GM18517 (cell line): ENCODE measurements at regions not wholly inside any gene's neighbourhood (a gene's known extent, or its start where the extent isn't known, plus 50 kb on each side); places are given as distances from the start of the nearest gene placed in this dataset.

ENCODE experiments used
- ATAC-seq: cut with Tn5 transposase; IDR thresholded peaks from one replicate; pipeline ENCODE4 v1.9.1; 2021; ENCODE audit warnings: mild to moderate bottlenecking, moderate library complexity; ENCODE audit not compliant: unreplicated experiment

DNA sequence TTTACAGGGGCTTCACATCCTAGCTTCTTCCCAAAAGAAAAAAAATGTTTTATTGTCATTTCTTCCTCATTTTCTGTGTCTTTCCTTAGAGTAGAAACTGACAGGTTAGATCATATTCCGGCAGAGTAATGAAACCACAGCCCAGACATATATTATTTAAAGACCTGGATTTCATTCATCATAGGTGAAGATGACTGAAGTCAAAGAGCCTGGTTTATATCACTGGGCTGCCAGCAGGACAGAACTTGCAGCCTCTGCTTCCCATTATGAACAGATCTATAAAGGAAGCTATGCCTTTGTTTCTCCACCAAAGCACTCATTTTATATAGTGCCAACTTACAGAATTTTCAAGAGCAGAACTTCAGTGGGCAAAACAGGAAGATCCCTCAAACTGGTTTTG, 137.9 kb downstream of the METTL4 start:
- ATAC-seq, result no peak

DNA sequence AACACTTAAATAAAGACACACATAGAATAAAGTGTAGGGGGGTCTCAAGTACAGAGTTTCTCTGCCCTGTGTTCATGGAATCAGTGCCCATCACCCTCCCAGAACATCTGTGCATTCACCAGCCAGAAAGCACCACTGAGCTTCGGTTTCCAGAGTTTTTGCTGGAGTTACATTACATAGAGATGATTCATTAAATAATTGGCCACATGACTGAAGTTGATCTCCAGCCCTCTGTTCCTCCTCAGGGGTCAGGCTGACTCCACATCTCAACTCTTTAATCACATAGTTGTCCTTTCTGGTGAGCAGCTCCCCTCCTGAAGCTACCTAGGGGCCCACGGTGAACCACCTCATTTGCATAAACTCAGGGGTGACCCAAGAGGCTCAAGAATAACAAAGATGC, 129.8 kb downstream of the METTL4 start:
- no peak for ATAC-seq

DNA sequence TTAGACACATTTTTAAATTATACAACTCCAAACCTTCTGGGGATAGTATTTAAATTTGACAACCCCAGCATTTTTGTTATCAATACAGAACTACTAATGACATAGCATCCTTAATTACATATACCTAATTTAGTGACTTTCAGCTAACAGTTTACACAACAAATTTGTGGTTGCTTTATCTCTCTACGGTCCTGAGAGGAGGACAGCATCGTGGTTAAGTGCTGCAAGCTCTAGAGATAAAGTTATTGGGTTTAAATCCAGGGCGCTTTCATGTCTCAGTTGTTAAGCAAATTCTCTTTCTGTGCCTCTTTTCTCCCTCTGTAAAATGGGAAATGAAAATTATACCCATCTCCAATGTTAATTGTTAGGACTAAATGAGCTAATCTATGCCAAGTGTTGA, 129.3 kb downstream of the METTL4 start:
- no peak for ATAC-seq

DNA sequence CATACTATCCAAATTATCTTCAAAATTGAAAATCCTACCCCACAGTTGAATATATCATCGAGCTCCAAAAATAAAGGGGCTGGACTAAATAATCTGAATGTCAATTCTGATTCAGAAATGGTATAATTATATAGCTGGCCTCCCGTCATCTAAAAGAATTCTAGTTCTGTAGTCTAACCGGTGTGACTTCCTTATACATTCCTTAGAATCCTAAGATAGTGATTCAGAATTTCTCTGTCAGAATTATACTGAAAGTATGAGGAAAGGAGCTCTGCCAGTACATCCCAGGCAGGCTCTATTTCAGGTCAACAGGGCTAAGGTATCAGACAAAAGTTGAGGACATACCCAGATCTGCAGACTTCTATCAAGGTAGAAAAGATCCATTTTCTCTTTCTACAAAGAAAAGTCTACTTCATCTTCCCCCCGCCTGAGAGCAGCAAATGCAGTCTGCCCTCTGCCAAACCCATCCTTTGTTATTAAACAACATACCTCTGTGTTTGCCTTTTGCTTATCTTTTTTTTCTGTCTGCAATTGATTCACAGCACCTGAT, 128.5 kb downstream of the METTL4 start:
- no peak for ATAC-seq

DNA sequence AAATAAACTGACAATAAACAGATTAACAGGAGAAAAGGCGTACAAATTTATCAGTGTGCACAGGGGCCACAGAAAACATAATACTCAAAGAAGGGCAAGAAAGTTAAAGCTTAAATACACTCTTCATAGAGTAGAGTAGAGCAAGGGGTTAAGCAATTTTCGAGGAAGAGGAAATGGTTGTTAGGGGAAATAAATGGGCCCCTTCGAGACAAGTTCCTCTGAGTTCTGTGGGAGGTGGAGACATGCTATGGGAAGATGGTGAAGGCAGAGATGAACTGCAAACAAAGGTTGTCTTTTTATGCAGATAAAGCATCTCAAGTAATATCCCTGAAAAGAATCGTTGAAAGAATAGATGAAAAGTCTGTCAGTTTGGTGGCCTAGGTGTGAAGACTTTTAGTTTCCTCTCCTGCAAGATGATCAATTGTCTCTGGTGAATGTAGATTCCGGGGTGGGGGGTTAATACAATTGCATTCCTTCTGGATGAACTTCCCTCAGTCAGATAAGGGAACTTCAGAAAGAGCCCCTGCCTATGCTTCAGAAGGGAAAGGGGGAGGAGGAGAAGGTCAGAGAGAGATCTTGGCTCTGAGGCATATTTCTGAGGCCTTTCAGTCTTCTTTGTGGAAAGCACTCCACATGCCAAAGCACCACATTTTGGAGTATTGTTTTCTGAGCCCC, 127.0 kb downstream of the METTL4 start:
- no peak for ATAC-seq

DNA sequence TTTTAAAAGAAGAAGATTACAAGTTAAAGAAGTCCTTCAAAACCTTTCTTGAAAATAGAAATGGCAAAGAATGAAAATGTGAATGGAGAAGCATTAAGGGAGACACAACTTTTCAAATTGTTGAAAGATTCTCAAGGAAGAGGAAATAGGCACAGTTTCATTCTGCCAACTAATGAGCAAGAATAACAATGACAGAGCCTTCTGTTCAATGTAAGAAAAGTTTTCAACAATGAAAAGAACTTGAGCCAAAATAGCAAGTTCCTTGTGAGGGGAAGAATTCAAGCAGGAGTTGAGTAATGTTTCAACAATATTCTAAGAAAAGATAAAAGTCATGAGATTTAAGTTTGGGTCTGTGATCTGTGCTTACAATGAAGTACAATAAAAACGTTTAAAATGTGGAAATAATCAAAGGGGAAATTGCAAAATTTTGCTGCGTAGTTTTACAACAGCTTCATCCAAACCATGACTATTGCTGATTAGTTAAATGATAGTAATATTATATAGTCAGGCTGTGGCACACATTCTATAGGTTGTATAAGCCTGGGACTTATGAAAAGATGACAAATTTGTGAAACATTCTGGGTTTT, 122.6 kb downstream of the METTL4 start:
- ATAC-seq, result no peak

DNA sequence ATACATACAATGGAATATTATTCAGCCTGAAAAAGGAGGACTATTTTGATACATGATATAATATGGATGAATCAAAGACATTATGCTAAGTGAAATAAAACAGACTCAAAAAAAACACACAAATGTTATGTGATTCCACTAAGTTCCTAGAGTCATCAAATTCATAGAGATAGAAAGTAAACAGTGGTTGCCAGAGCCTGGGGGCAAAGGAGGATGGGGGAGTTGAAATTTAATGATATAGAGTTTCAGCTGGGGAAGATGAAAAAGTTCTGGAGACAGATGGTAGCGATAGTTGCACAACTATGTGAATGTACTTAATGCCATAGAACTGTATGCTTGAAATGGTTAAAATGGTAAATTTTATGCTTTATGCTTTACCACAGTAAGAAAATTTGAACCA, 119.7 kb downstream of the METTL4 start:
- no peak for ATAC-seq

DNA sequence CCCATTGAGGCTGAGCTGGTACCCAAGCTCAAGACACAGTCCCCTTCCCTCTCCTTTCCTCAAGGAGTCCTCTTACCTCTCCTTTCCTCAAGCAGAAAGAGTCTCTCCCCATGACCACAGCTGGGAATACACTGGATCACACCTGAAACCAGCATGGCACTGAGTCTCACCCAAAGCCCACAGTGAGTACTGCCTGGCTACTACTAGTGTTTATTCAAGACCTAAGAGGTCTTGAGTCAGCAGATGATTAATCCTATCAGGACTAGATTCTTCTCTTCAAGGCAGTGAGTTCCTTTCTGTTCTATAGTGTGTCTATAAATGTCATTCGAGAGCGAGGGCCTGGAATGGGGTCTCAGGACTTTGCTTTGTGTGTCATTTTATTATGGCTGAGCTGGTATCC, 111.4 kb downstream of the METTL4 start:
- no peak for ATAC-seq

DNA sequence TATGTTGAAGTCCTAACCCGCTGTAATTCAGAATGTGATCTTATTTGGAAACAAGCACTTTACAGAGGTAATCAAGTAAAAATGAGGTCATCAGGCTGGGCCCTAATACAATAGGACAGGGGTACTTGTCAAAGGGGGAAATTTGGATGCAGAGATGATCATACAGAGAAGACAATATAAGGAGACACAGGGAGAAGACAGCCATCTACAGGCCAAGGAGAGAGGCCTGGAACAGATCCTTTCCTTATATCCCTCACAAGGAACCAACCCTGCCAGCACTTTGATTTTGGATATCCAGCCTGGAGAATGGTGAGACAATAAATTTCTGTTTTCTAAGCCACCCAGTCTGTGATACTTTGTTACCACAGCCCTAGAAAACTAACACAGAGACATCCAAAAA, 104.3 kb downstream of the METTL4 start:
- ATAC-seq, result no peak

DNA sequence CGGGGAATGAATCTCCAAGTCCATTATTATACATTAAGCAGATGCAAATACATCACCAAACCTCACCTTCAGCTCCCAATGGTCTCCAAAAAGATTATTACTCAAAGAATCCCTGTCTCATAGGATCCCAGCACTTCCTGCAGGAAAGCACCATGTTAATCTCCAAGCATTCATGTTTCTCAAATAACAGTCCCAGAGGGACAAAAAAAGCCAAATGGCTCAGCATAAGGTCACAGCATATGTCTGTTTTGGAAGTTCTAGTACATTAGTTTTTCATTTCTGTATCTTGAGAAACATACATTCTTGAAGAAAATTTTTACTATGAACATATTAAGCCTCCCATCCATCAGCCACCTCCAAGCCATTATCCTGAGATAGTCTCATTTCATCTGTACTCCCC, 103.3 kb downstream of the METTL4 start:
- no peak for ATAC-seq

DNA sequence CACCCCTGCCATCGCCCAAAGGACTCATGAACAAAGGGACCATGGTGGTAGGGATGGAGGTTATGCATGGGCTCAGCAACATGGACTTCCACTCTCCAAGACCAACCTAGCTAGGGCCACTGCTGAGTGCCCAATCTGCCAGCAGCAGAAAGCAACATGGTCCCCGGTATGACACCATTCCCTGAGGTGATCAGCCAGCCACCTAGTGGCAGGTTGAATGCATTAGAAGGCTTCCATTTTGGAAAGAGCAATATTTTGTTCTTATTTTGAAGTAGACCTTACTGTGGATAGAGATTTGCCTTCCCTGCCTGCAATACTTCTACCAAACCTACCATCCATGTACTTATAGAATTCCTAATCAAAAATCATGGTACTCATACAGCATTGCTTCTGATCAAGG, 99.8 kb downstream of the METTL4 start:
- no peak for ATAC-seq

DNA sequence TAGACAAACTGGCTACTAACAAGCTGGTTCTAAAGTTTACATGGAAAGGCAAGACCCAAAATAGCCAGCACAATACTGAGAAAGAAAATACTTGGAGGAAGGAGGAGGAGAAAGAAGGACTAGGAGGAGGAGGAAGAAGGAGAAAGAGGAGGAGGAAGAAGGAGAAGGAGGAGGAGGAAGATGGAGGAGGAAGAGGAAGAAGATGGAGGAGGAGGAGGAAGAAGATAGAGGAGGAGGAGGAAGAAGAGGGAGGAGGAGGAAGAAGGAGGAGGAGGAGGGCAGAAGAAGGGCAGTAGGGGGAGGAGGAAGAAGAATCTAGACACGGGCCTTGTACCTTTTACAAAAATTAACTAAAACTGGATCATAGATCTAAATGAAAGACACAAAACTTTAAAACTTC, 92.6 kb downstream of the METTL4 start:
- no peak for ATAC-seq

DNA sequence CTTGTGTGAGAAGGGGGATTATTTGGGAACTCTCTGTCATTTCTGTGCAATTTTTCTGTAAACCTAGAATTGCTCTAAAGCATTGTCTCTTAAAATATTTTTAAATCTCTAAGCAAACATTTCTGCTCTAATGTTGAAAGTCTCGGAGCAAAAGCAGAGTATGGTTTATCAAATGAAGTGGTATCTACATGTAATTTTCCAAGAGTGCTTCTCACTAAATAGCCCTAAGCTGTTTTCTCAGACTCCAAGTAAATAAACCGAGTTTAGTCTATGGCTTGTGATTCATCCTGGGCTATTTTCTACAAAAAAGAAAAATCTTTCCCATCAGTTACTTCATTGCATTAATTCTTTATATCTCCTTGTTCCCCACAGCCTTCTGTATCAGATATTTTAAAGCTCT, 90.8 kb downstream of the METTL4 start:
- no peak for ATAC-seq

DNA sequence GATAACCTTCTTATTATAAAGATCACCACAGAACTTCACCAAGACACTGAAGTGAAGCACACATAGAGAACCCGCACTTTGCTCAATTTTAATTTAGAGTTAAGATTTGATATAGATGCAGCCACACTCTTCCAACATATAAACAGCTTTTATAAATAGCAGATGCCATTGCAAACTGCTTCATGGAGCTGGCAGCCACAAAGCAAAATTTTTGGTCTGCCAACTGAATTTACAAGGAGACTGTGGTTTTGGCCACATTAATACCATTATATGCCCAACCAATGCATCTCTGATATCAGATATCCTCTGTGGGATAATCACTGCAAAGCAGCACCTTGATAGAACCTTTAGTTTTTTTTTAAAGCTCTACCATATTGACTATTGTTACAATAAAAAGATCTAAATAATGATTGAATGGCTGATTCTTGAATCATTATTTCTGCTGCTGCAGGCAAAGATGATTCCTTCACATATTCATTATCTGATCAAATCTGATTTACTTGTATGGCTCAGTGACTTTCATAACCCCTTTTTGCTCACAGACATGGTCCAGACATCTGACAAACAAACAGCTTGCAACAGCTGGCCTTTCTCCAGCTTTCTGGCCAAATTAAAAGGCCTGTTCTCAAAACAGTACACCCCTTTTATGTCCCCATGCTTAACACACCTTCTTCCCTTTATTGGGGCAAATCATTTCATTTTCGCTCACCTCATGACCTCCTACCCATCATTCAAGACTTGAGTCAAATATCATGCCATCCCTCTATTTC, 88.4 kb downstream of the METTL4 start:
- ATAC-seq, result no peak

DNA sequence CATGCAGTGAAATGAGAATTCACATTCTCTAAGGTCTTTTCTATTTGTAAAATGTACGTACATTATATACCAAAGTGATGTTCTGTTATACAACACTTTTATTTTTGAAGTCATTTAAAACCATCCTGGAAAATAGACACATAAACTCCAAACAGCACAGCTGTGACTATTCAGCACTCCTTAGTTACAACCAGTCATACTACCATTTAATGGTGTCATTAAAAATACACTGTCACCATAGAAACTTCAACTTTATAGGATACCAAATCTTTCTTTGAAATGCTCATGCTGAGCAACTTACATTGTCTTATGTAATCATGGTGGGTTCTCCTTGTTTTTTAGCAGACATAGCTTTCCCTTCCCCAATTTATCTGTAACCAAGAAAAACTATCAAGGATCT, 85.3 kb downstream of the METTL4 start:
- no peak for ATAC-seq

DNA sequence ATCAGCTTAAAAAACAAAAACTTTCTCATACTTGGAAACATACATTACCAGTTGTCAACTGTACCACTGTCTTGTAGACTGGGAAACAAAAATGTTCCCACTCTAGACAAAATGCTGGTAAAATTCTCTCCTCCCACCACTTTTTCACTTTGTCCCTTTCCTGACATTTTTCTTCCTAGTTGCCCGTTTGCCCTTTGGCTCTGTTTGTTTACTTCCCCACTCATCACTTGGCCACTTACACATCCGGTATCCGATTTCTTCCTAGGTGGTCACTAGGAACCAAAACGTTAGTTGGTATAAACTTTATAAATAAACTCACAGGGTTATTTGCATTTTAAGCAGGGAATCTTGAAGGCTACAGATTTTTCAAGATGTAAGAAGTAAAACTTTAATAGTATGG, 84.9 kb downstream of the METTL4 start:
- no peak for ATAC-seq
